ENCODE measurements at regions not wholly inside any gene's neighbourhood (a gene's known extent, or its start where the extent isn't known, plus 50 kb on each side); places are given as distances from the start of the nearest gene placed in this dataset.

- TF ChIP-seq GATA2 (IDR thresholded peaks at IDR 0.05; ENCODE audit: low read depth, low read length) (no peak), GATA3 (IDR thresholded peaks at IDR 0.05; ENCODE audit: low read depth, low read length) (no peak)
These were observed 263.3 kb downstream of the COG6 start for GRCh38 chr13:39918620-39919236.

Measured in SH-SY5Y (cell line).